Hematopoietic multipotent progenitor cell treated with erythropoietin and hydrocortisone succinate and interleukin-3 and kit ligand, for 8 days (in vitro differentiated cells): ENCODE measurements at regions not wholly inside any gene's neighbourhood (a gene's known extent, or its start where the extent isn't known, plus 50 kb on each side); places are given as distances from the start of the nearest gene placed in this dataset.

Experiments
- DNase-seq: peaks from one replicate; pipeline ENCODE4 v3.0.0-alpha.2; 2015

- no peak for DNase-seq
These were observed 369.9 kb upstream of the PCDH7 start for GRCh38 chr4:30350288-30350687.

DNA sequence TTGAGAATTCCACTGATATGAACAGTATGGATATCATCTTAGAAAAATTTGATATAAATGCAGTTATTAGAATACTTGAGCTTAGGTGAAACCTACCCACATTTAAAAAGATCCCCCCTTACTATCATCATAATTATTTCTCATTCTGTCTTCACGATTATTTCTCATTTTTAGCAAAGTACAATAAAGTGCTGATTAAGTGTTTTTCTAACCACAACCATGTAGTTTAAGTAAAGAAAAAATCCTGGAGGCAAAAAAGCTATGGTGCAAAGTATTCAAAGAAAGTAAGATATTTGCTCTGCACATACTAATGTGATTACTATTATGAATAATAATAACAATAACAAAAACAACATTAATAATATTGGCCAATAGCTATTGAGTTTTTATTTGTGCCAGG, 365.6 kb upstream of the PCDH7 start:
- no peak for DNase-seq

- no peak for DNase-seq
These were observed 357.7 kb upstream of the PCDH7 start for GRCh38 chr4:30362436-30362835.

- DNase-seq, result no peak
These were observed 350.1 kb upstream of the PCDH7 start for GRCh38 chr4:30370105-30370504.

DNA sequence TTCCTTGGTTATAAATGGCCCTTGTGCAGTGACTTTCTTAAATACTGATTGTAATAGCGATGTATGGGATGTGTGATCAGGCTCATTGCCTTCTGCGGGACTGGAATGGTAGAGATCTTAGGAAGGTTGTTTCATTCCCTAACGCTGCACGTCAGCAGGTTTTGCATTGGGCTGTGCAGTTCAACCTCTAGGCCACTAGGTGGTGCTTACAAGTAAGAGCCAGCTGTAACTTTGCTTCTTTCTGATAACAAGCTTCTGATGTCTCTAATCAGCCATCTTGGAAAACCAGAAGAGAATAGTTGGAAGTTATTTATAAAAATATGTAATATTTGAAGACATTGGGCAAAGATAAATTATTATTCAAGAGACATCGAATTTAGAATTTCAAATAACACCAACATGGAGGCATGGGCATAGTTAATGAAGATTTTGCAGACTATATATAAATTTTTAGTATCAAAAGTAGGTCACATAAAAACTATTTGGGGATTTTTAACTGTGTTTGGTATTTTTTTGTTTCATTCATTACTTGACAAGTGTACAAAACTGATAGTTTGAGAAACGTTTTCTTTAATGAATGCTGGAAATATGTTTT, 339.7 kb upstream of the PCDH7 start:
- DNase-seq, result peak; percentile 45

GRCh38 chr4:30385650-30386049, 334.5 kb upstream of the PCDH7 start:
- DNase-seq, result no peak

DNA sequence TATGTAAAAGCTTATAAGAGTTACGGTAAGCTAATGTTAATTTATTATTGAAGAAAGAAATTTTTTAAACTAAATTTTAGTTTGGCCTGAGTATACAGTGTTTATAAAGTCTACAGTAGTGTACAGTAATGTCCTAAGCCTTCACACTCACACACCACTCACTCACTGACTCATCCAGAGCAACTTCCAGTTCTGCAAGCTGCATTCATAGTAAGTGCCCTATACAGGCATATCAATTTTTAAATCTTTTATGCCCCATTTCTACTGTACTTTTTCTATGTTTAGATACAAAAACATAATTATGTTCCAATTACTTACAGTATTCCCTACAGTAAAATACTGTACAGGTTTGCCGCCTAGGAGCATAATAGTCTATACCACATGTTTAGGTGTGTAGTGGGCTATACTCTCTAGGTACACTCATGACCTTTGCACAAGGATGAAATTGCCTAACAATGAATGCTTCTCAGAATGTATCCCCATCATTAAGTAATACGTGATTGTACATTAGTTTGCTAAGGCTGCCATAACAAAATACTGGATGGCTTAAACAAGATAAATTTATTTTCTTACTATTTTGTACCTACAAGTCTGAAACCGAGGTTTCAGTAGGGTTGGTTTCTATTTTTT, 333.8 kb upstream of the PCDH7 start:
- no peak for DNase-seq

GRCh38 chr4:30395902-30396301, 324.3 kb upstream of the PCDH7 start:
- no peak for DNase-seq

GRCh38 chr4:30396772-30397475, 323.2 kb upstream of the PCDH7 start:
- no peak for DNase-seq

DNA sequence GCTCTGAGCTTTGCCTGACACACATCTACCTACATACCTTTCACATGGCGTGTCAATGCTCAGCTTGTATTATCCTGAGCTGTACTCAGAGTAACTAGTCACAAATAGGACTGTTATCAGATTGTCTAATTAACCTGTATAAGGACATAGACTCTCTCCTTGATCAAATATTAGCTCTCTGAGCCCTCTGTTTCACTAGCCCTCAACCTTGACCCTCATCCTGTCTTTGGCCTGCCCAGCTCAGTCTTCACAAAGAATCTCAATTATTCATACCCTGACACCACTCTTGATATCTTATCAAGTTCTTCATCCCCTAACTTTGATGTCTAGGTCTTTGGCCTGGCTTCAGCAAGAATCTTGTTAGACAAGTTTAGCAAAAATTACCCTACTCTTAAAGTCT, 320.7 kb upstream of the PCDH7 start:
- no peak for DNase-seq

DNA sequence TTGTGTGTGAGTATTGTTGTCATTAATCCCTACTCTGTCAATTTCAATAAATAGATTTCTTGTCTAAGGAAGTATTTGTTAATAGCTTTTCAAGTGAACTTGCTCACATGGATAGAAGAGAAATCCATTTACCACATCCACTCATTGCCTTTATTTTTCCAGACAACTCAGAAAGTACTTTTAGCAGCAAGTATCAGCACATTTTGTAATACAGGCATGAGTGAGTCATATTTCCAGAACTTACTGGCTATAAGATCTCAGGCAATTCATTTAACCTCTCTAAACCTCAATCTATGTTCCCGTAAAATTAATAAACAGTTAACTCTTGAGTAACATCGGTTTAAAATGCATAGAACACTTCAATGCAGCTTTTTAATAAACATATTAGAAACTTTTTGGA, 317.9 kb upstream of the PCDH7 start:
- no peak for DNase-seq

DNA sequence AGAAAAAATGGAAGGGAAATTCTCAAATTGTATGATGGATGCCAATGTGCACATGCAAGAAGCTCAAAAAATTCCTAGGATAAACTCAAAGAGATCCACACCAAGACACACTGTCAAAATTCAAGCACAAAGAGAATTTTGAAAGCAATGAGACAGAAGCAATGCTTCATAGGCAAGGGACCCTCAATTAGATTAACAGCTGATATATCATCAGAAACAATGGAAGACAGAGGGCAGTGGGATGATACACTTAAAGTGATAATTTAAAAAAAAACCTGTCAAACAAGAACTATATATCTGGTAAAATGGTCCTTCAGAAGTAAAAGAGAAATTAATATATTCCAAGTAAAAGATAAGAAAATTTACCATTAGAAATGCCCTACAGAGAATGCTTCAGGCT, 306.3 kb upstream of the PCDH7 start:
- DNase-seq, result no peak

- DNase-seq, result no peak
These were observed 303.6 kb upstream of the PCDH7 start for GRCh38 chr4:30416547-30416946.

- DNase-seq, result no peak
These were observed 292.2 kb upstream of the PCDH7 start for GRCh38 chr4:30427932-30428331.

GRCh38 chr4:30429813-30430761, 290.1 kb upstream of the PCDH7 start:
- no peak for DNase-seq

DNA sequence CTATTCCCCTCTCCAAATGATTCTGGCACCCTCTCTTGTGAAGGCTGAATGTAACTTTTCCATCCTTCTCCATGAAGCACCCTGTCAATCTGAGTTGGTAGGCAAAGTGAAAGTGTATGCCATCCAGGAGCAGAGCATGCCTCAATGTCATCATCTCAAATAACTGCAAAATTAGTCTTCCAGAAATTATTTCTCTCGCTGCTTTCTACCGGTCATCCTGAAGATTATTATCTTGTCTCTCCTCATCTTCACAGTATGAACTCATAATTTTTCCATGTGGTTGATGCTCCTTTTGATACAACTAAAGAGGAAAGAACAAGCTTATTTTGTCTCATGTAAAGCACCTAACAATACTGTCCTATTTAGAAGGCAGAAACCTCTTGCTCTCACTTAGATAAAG, 285.5 kb upstream of the PCDH7 start:
- no peak for DNase-seq

DNA sequence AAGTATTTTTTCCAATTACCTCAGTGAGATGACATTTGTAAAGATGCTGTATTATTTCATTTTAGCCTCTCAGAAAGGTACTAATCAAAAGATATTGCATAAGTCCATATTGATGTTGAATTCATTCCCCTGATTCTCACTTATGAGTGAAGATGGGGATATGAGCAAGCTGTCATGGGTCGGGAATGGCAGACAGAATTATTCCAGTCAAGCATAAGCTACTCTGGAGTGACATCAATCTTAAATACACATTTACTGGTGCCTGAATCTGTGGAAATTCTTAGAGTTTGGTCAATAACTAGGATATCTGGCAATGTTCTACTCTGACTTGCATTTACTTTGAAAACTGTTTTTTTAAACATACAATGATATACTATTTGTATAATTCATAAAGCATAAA, 283.8 kb upstream of the PCDH7 start:
- no peak for DNase-seq

- no peak for DNase-seq
These were observed 282.9 kb upstream of the PCDH7 start for GRCh38 chr4:30437316-30437715.

DNA sequence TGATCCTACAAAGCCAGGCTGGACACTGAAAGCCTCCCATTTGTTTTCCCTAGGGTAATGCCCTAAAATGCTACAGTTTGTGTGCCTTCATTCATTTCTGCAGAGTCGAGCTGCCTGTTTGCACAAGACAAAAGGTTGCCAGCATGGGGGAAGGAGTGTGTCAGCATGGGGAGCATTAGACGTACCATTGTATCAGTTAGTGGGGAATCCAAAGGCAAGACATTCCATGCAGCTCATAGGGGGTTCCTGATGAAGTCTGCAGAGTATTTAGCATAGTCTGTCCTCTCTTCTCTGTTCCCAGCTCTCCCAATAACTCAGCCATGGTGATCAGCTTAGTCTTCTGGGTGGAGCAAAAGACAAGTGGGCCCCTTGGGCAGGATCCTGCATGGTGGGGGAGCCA, 276.9 kb upstream of the PCDH7 start:
- no peak for DNase-seq

DNA sequence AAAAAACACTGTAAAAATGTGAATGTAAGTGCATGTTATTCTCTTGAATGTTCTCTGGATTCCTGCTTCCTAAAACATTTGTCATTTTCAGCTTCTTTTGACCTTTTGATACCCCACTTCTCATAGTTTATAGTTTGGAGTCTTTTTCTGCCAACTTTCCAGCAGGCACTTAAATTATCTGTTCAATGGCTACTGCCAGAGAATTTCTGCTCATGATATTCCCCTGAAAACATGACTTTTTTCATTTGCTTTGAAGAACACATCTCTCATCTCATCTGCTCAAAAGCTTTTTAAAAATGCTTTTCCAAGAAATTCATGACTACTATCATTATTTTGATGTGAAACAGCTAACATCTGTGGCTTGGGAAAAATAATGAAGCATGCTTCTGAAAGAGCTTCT, 269.7 kb upstream of the PCDH7 start:
- no peak for DNase-seq

GRCh38 chr4:30454504-30454903, 265.7 kb upstream of the PCDH7 start:
- no peak for DNase-seq

DNA sequence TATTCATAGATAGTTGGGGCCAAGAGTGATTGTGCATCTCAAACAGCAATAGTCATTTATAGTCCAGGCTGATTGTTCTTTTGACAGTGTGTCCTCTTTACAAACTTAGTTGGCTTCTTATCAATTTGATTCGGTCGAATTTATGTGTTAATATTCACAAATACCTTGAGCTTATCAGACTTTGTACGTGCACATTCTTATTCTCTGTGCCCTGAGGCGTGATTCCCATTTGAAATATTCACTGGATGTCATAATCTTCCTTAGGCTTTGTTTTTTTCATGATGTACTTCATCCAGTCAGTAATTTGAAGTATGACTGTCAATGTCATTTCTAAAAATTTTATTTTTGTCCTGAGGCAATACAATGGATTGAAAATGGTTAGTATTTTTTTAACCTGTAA, 263.5 kb upstream of the PCDH7 start:
- DNase-seq, result no peak

DNA sequence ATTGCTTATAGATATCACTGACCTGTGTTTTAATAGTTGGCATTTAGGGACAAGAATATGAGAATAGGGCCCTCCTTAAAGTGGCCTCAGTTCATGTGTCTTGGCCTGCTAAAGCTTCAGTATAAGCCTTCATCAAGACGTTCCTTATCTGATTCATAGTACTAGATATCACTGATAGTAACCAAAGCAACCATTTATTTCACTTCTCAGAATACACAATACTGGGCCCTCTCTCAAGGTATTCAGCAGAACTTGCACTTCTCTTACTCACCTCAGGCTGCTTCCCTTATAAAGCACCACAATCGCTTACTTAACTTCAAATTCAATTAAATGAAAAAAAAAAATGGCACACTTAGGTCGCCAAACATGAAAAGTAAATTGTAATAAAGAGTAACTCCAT, 259.4 kb upstream of the PCDH7 start:
- DNase-seq, result no peak

DNA sequence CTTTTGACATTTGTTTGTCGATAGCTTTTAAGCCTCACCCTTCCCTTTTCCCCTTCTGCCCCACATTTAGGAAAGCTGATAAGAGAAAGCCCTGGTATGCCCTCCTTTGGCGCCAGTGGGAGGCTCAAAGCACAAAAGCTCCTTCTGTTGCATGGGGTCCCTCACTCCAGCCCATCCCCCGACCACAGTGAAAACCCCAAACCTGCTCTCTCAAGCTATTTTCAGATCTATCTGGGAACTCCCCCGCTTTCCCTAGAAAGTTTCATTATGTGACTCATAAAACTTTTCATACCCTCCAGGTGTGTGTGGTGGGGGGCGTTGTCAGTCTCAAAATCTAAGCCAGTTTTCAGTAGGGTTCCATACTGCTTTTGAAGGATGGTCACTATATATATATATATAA, 259.0 kb upstream of the PCDH7 start:
- DNase-seq, result no peak
